ENCODE measurements at regions not wholly inside any gene's neighbourhood (a gene's known extent, or its start where the extent isn't known, plus 50 kb on each side); places are given as distances from the start of the nearest gene placed in this dataset.

DNA sequence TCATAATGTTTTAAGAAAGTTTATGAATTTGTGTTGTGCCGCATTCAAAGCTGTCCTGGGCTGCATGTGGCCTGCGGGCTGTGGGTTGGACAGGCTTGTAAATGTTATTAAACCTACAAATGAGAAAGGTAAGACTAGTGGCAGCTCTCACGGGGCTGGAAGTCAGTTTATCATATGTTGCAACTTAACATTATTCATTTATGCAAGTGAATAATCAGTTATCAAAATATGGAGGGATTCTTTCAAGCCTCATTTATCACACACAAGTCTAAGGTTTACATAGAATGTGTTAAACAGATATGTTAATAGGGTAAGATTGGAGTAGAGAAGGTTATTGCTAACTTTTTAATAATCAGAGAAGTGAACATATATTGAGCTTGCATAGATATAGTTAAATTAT is 442.5 kb upstream of the RGS6 start:
- no peak overlapping the region for H3K9ac ChIP-seq (ENCODE audit: low read length)
- H3K9me3 ChIP-seq (ENCODE audit: low read length): no peaks in the 10 kb centered on the region
- H3K4me1 ChIP-seq (ENCODE audit: insufficient read depth, low read length): peaks cover 39% of the 10 kb centered on the region
- no peak overlapping the region for H3K27ac ChIP-seq (ENCODE audit: low read depth, low read length)
- H3K36me3 ChIP-seq (ENCODE audit: insufficient read depth, low read length): no peaks in the 10 kb centered on the region
- H3K27me3 ChIP-seq (ENCODE audit: control insufficient read depth in 1 of 2, insufficient read depth in 2 of 2, low read length in 2 of 2): no peaks in the 10 kb centered on the region
- H3K4me3 ChIP-seq (ENCODE audit: low read depth in 1 of 2, low read length in 2 of 2): no peak overlapping the region

DNA sequence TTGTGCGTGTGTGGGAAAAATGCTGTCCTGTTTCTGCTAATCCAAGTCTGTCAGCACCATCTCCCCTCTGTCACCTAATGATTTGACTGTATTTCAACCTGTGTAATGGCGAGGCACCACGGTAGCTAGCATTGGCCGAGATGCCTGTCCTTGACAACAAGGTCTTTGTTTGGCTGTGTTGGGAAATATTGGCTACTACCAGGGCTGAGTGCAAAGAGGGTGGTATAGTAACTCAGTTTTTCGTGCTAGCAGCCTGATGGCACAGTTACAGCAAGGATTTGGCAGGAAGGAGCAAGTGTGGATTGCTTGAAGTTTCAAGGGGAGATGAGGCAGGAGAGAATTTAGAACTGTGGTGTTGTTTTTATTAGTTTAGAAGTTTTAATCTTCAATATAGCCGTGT is 440.3 kb upstream of the RGS6 start:
- no peaks in the 10 kb centered on the region for H3K27me3 ChIP-seq (ENCODE audit: control insufficient read depth in 1 of 2, insufficient read depth in 2 of 2, low read length in 2 of 2)
- peaks cover 39% of the 10 kb centered on the region for H3K4me1 ChIP-seq (ENCODE audit: insufficient read depth, low read length)
- no peaks in the 10 kb centered on the region for H3K9me3 ChIP-seq (ENCODE audit: low read length)
- no peak overlapping the region for H3K9ac ChIP-seq (ENCODE audit: low read length)
- no peaks in the 10 kb centered on the region for H3K36me3 ChIP-seq (ENCODE audit: insufficient read depth, low read length)
- H3K27ac ChIP-seq (ENCODE audit: low read depth, low read length): peak overlapping the region; percentile 41
- H3K4me3 ChIP-seq (ENCODE audit: low read depth in 1 of 2, low read length in 2 of 2): no peak overlapping the region

DNA sequence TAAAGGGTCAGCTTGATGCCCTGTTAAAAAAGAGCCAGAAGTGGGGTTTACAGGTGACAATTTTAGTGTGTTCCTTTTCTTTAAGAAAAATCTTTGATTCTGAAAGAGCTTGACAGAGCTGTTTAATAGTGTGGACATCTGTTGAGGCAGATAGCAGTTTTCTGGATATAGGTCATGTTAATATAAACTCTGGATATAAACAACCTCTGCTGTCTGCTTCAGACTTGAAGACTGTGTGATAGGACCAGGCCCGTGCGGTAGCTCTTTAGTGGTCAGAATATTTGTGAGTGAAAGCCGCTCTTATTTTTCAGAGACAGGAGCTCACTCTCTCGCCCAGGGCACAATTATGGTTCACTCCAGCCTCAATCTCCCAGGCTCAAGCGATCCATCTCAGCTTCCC is 439.9 kb upstream of the RGS6 start:
- H3K27ac ChIP-seq (ENCODE audit: low read depth, low read length): peak overlapping the region; percentile 41
- no peaks in the 10 kb centered on the region for H3K36me3 ChIP-seq (ENCODE audit: insufficient read depth, low read length)
- H3K4me3 ChIP-seq (ENCODE audit: low read depth in 1 of 2, low read length in 2 of 2): no peak overlapping the region
- no peaks in the 10 kb centered on the region for H3K27me3 ChIP-seq (ENCODE audit: control insufficient read depth in 1 of 2, insufficient read depth in 2 of 2, low read length in 2 of 2)
- no peak overlapping the region for H3K9ac ChIP-seq (ENCODE audit: low read length)
- no peaks in the 10 kb centered on the region for H3K9me3 ChIP-seq (ENCODE audit: low read length)
- H3K4me1 ChIP-seq (ENCODE audit: insufficient read depth, low read length): peaks cover 39% of the 10 kb centered on the region

DNA sequence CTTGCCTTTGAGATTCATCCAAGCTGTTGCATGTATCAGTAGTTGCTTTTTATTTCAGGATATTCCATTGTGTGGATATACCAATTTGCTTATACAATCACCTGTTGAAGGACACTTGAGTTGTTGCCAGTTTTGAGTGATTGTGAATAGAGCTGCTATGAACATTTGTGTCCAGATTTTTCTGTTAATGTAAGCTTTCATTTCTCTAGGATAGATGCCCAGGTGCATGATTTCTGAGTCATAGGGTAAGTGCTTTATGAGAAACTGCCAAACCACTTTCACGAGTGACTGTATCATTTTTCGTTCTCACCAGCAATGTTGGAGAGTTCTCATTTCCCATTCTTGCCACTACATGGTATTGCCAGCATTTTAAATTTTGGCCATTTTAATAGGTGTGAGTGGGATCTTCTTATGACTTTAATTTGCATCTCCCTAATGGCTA is 434.6 kb upstream of the RGS6 start:
- Histone ChIP-seq H3K4me1 (ENCODE audit: insufficient read depth, low read length) (peaks cover 16% of the 10 kb centered on the region), H3K36me3 (ENCODE audit: insufficient read depth, low read length) (no peaks in the 10 kb centered on the region), H3K9ac (ENCODE audit: low read length) (no peak overlapping the region), H3K27ac (ENCODE audit: low read depth, low read length) (no peak overlapping the region), H3K9me3 (ENCODE audit: low read length) (no peaks in the 10 kb centered on the region), H3K4me3 (ENCODE audit: low read depth in 1 of 2, low read length in 2 of 2) (no peak overlapping the region), H3K27me3 (ENCODE audit: control insufficient read depth in 1 of 2, insufficient read depth in 2 of 2, low read length in 2 of 2) (no peaks in the 10 kb centered on the region)

DNA sequence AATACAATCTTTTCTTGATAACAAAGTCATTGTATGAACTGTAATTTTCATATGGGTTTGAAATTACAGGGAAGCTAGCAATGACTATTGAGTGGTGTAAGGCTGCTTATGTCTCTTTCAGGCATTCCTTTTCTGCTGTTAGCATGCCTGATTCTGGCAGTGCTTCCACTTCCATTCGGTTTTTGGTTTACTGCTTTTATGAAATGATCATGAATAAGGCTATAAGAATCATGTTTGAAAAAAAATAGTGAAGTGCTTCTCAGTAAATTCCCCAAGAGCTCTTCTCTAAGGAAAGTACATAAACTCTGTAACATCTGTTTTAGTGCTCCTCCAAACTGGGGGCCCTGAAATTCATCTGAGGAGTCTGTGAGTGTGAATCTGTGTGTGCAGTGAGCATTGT is 434.0 kb upstream of the RGS6 start:
- Histone ChIP-seq H3K9me3 (ENCODE audit: low read length) (no peaks in the 10 kb centered on the region), H3K27me3 (ENCODE audit: control insufficient read depth in 1 of 2, insufficient read depth in 2 of 2, low read length in 2 of 2) (no peaks in the 10 kb centered on the region), H3K4me3 (ENCODE audit: low read depth in 1 of 2, low read length in 2 of 2) (no peak overlapping the region), H3K27ac (ENCODE audit: low read depth, low read length) (no peak overlapping the region), H3K4me1 (ENCODE audit: insufficient read depth, low read length) (peaks cover 11% of the 10 kb centered on the region), H3K36me3 (ENCODE audit: insufficient read depth, low read length) (no peaks in the 10 kb centered on the region), H3K9ac (ENCODE audit: low read length) (no peak overlapping the region)

DNA sequence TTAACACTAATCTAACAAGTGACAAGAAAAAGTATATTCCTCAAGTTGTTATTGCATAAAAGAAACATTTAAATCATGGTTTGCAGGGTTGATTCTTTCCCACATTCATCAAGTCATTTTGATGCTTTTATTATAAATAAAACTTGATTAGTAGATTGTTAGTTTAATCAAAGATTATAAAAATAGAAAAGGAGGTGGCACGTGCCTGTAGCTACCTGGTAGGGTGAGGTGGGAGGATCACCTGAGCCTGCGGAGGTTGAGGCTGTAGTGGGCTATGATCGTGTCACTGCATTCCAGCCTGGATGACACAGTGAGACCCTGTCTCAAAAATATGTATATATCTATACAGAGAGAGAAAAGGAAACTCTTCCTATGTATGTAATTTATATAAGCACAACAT is 433.2 kb upstream of the RGS6 start:
- Histone ChIP-seq H3K9ac (ENCODE audit: low read length) (no peak overlapping the region), H3K4me1 (ENCODE audit: insufficient read depth, low read length) (peaks cover 9% of the 10 kb centered on the region), H3K27ac (ENCODE audit: low read depth, low read length) (no peak overlapping the region), H3K4me3 (ENCODE audit: low read depth in 1 of 2, low read length in 2 of 2) (no peak overlapping the region), H3K27me3 (ENCODE audit: control insufficient read depth in 1 of 2, insufficient read depth in 2 of 2, low read length in 2 of 2) (no peaks in the 10 kb centered on the region), H3K9me3 (ENCODE audit: low read length) (no peaks in the 10 kb centered on the region), H3K36me3 (ENCODE audit: insufficient read depth, low read length) (no peaks in the 10 kb centered on the region)

DNA sequence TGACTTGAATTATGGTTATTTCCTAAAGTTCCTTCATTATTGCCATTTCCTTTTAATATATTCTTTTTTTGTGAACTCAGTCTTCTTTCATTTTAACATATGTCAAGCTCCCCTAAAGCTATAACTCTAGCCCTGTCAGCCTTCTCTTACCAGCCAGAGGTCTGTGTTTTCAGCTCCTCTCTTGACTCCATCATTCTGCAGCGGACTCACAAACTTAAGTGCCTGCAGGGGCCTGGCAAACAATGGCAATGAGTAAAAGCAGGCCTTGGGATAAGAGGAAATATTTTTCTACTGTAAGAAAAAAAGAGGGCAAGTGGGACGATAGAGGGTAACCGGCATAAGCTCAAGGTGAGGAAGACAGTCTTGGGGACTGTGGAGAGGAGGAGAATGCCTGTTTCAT is 424.5 kb upstream of the RGS6 start:
- Histone ChIP-seq H3K9me3 (ENCODE audit: low read length) (no peaks in the 10 kb centered on the region), H3K9ac (ENCODE audit: low read length) (no peak overlapping the region), H3K27me3 (ENCODE audit: control insufficient read depth in 1 of 2, insufficient read depth in 2 of 2, low read length in 2 of 2) (no peaks in the 10 kb centered on the region), H3K4me1 (ENCODE audit: insufficient read depth, low read length) (no peaks in the 10 kb centered on the region), H3K36me3 (ENCODE audit: insufficient read depth, low read length) (no peaks in the 10 kb centered on the region), H3K27ac (ENCODE audit: low read depth, low read length) (no peak overlapping the region), H3K4me3 (ENCODE audit: low read depth in 1 of 2, low read length in 2 of 2) (no peak overlapping the region)

DNA sequence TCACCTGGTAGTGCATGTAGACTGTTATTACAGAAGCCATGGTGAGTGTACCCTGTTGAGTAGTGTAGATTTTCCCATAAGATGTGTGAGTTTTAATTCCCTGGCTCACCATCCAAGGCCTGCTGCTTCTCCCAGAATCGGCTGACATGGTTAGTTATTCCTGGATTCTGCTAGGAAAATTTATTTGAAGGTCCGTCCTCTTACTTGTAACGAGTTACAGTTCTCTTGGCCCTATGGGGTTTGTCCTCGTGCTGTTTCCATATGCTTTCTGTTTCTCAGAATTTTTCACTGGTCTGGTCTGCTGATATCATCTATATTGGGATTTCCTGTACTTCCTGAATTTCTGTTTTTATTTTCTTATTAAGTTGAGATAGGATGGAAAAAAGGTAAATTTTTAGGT is 423.3 kb upstream of the RGS6 start:
- Histone ChIP-seq H3K4me1 (ENCODE audit: insufficient read depth, low read length) (no peaks in the 10 kb centered on the region), H3K27ac (ENCODE audit: low read depth, low read length) (no peak overlapping the region), H3K27me3 (ENCODE audit: control insufficient read depth in 1 of 2, insufficient read depth in 2 of 2, low read length in 2 of 2) (no peaks in the 10 kb centered on the region), H3K4me3 (ENCODE audit: low read depth in 1 of 2, low read length in 2 of 2) (no peak overlapping the region), H3K9ac (ENCODE audit: low read length) (no peak overlapping the region), H3K36me3 (ENCODE audit: insufficient read depth, low read length) (no peaks in the 10 kb centered on the region), H3K9me3 (ENCODE audit: low read length) (no peaks in the 10 kb centered on the region)

DNA sequence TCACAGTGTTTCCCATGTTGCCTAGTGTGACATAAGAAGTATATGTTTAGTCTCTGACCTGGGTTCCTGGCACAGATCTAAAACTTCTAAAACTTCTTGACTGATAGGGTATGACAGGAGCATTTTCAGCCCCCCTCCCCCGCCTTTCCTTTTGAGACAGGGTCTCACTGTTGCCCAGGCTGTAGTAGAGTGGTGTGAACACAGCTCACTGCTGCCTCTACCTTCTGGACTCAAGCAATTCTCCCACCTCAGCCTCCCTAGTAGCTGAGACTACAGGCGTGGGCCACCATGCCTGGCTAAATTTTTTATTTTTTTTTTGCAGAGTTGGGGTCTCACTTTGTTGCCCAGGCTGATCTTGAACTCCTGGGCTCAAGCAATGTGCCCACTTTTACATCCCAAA is 421.1 kb upstream of the RGS6 start:
- Histone ChIP-seq H3K27ac (ENCODE audit: low read depth, low read length) (no peak overlapping the region), H3K9me3 (ENCODE audit: low read length) (no peaks in the 10 kb centered on the region), H3K4me3 (ENCODE audit: low read depth in 1 of 2, low read length in 2 of 2) (no peak overlapping the region), H3K27me3 (ENCODE audit: control insufficient read depth in 1 of 2, insufficient read depth in 2 of 2, low read length in 2 of 2) (no peaks in the 10 kb centered on the region), H3K4me1 (ENCODE audit: insufficient read depth, low read length) (no peaks in the 10 kb centered on the region), H3K36me3 (ENCODE audit: insufficient read depth, low read length) (no peaks in the 10 kb centered on the region), H3K9ac (ENCODE audit: low read length) (no peak overlapping the region)

DNA sequence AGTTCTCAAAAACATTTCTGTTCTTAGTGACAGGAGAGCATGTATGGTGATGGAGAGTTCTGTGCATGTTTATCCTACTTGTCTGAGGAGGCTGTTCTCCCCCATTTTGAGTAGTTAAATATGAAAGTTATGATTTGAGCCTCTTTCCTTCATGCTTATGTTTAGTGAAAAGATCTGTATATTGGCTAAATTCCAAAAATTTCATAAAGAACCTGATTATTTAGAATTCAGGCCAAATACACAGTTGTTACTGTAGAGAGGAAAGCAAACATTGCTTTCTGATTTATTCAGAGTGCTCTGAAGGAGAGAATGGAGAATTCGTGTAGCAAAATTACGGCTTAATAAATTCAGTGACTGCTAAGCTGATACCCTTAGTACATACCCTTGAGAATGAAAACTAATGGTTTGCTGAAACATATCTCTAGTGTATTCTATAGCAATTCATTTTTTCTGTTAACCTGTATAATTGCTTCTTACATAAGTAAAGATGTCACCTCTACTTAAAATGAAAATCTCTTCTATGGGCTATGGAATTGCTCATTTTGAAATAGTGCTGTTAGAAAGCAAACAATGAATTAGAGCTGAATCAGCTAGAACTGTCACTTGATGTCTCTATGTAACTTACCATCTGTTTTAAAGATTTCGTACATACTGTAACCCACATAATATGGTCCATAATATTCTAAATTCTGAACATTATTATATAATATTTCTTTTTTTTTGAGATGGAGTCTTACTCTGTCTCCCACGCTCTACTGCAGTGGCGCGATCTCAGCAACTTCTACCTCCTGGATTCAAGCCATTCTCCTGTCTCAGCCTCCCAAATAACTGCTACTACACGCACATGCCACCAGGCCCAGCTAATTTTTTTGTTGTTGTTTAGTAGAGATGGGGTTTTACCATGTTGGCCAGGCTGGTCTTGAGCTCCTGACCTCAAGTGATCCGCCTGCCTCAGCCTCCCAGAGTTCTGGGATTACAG is 417.0 kb upstream of the RGS6 start:
- H3K4me1 ChIP-seq (ENCODE audit: insufficient read depth, low read length): no peaks in the 10 kb centered on the region
- no peaks in the 10 kb centered on the region for H3K36me3 ChIP-seq (ENCODE audit: insufficient read depth, low read length)
- no peak overlapping the region for H3K9ac ChIP-seq (ENCODE audit: low read length)
- H3K4me3 ChIP-seq (ENCODE audit: low read depth in 1 of 2, low read length in 2 of 2): no peak overlapping the region
- H3K27me3 ChIP-seq (ENCODE audit: control insufficient read depth in 1 of 2, insufficient read depth in 2 of 2, low read length in 2 of 2): no peaks in the 10 kb centered on the region
- no peak overlapping the region for H3K27ac ChIP-seq (ENCODE audit: low read depth, low read length)
- H3K9me3 ChIP-seq (ENCODE audit: low read length): no peaks in the 10 kb centered on the region

DNA sequence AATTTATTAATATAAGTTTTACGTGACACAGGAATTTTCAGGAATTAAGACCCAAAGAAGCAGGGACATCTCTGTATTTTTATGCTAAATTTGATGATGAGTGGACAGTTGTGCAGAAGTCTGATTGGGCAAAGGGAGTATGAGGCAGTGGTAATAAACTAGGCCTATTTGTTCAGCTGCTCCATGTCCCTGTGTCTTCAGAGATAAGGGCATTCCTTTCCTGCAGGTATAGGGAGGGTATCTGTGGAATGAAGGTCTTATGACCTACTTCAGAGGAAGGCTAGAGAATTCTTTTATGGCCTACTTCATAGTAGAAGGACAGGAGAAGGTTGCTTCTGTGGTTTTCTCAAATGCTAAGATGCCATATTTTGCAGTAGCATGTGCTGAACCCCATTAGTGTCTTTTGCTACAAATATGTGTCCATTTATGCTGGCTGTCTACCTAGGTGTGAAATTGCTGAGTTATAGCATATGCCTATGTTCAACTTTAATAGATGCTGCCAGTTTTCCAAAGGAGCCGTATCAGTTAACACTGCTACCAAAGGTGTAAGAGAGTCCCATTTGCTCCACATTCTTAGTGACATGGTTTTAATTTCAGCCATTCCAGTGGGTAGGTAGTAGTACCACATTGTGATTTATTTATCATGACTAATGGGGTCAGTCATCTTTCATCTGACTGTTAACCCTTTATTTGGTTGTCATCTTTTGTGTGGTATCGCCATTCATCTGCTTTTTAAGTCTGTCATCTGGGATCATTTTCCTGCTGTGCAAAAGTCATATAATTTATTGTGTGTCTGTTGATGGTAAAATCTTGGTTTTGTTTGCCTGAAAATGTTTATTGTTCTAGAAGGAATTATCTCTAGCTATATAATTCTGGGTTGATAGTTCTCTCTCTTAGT is 410.7 kb upstream of the RGS6 start:
- Histone ChIP-seq H3K4me1 (ENCODE audit: insufficient read depth, low read length) (peaks cover 7% of the 10 kb centered on the region), H3K27me3 (ENCODE audit: control insufficient read depth in 1 of 2, insufficient read depth in 2 of 2, low read length in 2 of 2) (no peaks in the 10 kb centered on the region), H3K36me3 (ENCODE audit: insufficient read depth, low read length) (no peaks in the 10 kb centered on the region), H3K9ac (ENCODE audit: low read length) (no peak overlapping the region), H3K9me3 (ENCODE audit: low read length) (no peaks in the 10 kb centered on the region), H3K4me3 (ENCODE audit: low read depth in 1 of 2, low read length in 2 of 2) (no peak overlapping the region), H3K27ac (ENCODE audit: low read depth, low read length) (no peak overlapping the region)

All from muscle layer of colon (tissue), 2 donors.